ENCODE measurements at regions not wholly inside any gene's neighbourhood (a gene's known extent, or its start where the extent isn't known, plus 50 kb on each side); places are given as distances from the start of the nearest gene placed in this dataset.

DNA sequence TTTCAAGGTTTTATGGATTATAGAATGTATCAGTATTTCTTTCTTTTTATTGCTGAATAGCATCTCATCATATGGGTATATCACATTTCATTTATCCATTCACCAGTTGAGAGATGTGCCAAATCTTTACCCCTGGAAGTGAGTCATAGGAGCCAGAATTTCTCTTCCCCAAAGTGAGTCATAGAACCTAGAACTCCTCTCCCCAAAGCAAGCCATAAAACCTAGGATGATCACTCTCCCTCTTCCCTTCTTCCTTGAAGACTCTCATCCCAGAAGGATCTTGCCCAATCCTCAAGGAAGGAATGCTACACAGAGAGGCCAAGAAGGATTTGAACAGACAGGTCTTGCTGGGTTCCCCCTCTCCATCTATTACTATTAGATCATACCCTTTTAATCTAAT lies 199.9 kb downstream of the EVX1 start:
- TF ChIP-seq, protein P1, sequence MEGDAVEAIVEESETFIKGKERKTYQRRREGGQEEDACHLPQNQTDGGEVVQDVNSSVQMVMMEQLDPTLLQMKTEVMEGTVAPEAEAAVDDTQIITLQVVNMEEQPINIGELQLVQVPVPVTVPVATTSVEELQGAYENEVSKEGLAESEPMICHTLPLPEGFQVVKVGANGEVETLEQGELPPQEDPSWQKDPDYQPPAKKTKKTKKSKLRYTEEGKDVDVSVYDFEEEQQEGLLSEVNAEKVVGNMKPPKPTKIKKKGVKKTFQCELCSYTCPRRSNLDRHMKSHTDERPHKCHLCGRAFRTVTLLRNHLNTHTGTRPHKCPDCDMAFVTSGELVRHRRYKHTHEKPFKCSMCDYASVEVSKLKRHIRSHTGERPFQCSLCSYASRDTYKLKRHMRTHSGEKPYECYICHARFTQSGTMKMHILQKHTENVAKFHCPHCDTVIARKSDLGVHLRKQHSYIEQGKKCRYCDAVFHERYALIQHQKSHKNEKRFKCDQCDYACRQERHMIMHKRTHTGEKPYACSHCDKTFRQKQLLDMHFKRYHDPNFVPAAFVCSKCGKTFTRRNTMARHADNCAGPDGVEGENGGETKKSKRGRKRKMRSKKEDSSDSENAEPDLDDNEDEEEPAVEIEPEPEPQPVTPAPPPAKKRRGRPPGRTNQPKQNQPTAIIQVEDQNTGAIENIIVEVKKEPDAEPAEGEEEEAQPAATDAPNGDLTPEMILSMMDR (conservative IDR thresholded peaks at IDR 0.05 in 1 of 2, IDR thresholded peaks at IDR 0.05 in 1 of 2; ENCODE audit: low read depth in 1 of 2, low read length in 2 of 2) = no peak
- no peak for TF ChIP-seq EZH2 (IDR thresholded peaks at IDR 0.05; ENCODE audit: low read length, missing control alignments)

Data from fibroblast of lung (primary cell).